GM18861 (cell line): ENCODE measurements at regions not wholly inside any gene's neighbourhood (a gene's known extent, or its start where the extent isn't known, plus 50 kb on each side); places are given as distances from the start of the nearest gene placed in this dataset.

ENCODE experiments used
- ATAC-seq: cut with Tn5 transposase; IDR thresholded peaks from one replicate; pipeline ENCODE4 v1.9.1; 2021; ENCODE audit not compliant: unreplicated experiment

GRCh38 chr2:149826471-149827125 is 239.0 kb upstream of the MMADHC start:
- no peak for ATAC-seq

GRCh38 chr2:149825473-149825872 is 237.9 kb upstream of the MMADHC start:
- ATAC-seq = no peak

GRCh38 chr2:149824136-149824535 is 236.6 kb upstream of the MMADHC start:
- ATAC-seq = no peak

- ATAC-seq = no peak
Observed at GRCh38 chr2:149819356-149819957, 231.9 kb upstream of the MMADHC start.

- ATAC-seq = no peak
Observed at GRCh38 chr2:149816756-149817551, 229.4 kb upstream of the MMADHC start.

- ATAC-seq = no peak
Observed at GRCh38 chr2:149815941-149816340, 228.4 kb upstream of the MMADHC start.

GRCh38 chr2:149814901-149815300 is 227.3 kb upstream of the MMADHC start:
- no peak for ATAC-seq

GRCh38 chr2:149814049-149814448 is 226.5 kb upstream of the MMADHC start:
- no peak for ATAC-seq

GRCh38 chr2:149808556-149808955 is 221.0 kb upstream of the MMADHC start:
- ATAC-seq = no peak

GRCh38 chr2:149806651-149807050 is 219.1 kb upstream of the MMADHC start:
- no peak for ATAC-seq

- ATAC-seq = no peak
Observed at GRCh38 chr2:149800624-149801542, 213.3 kb upstream of the MMADHC start.

GRCh38 chr2:149799013-149799705 is 211.6 kb upstream of the MMADHC start:
- ATAC-seq = no peak

- no peak for ATAC-seq
Observed at GRCh38 chr2:149797030-149797429, 209.5 kb upstream of the MMADHC start.

- ATAC-seq = no peak
Observed at GRCh38 chr2:149789549-149789948, 202.0 kb upstream of the MMADHC start.

- ATAC-seq = no peak
Observed at GRCh38 chr2:149787206-149787605, 199.6 kb upstream of the MMADHC start.

GRCh38 chr2:149783284-149783683 is 195.7 kb upstream of the MMADHC start:
- no peak for ATAC-seq

GRCh38 chr2:149782572-149782971 is 195.0 kb upstream of the MMADHC start:
- ATAC-seq = no peak

- no peak for ATAC-seq
Observed at GRCh38 chr2:149781263-149781808, 193.8 kb upstream of the MMADHC start.

- no peak for ATAC-seq
Observed at GRCh38 chr2:149773006-149773405, 185.4 kb upstream of the MMADHC start.

GRCh38 chr2:149768320-149768799 is 180.8 kb upstream of the MMADHC start:
- no peak for ATAC-seq
